ENCODE measurements at regions not wholly inside any gene's neighbourhood (a gene's known extent, or its start where the extent isn't known, plus 50 kb on each side); places are given as distances from the start of the nearest gene placed in this dataset.

GRCh38 chr3:72165808-72166207 lies 380.9 kb upstream of the PROK2 start:
- TF ChIP-seq CTCF (IDR thresholded peaks at IDR 0.05; ENCODE audit: low read length) (no peak), EZH2 (optimal IDR thresholded peaks at IDR 0.05; ENCODE audit: low read depth, low read length) (no peak)
